T-helper 17 cell (primary cell): ENCODE measurements at regions not wholly inside any gene's neighbourhood (a gene's known extent, or its start where the extent isn't known, plus 50 kb on each side); places are given as distances from the start of the nearest gene placed in this dataset.

ENCODE experiments used
- ATAC-seq: fragments of 150-1000 bp; cut with Tn5 transposase; 2 replicates; pipeline ENCODE4 v1.10.0; 2021; ENCODE audit warnings: mild to moderate bottlenecking, moderate library complexity
- DNase-seq, 3 donors: peaks; one replicate each; pipeline versions ENCODE4 v3.0.0 to v3.0.0-alpha.2; 2020 to 2021
- H3K9me3 ChIP-seq: one replicate; pipeline ENCODE4 v1.7.0; 2013; ENCODE audit warnings: low read length, mild to moderate bottlenecking; ENCODE audit not compliant: control insufficient read depth, poor library complexity, severe bottlenecking
- H3K27ac Mint-ChIP-seq: one replicate; pipeline ENCODE4 v1.8.0; 2022; ENCODE audit warnings: mild to moderate bottlenecking, moderate library complexity, mixed read lengths
- H3K27me3 Mint-ChIP-seq: one replicate; pipeline ENCODE4 v1.8.0; 2022; ENCODE audit warnings: mixed read lengths
- H3K36me3 Mint-ChIP-seq: one replicate; pipeline ENCODE4 v1.8.0; 2022; ENCODE audit warnings: low read depth, mixed read lengths
- H3K4me1 Mint-ChIP-seq: one replicate; pipeline ENCODE4 v1.8.0; 2022; ENCODE audit warnings: mild to moderate bottlenecking, mixed read lengths
- H3K4me3 Mint-ChIP-seq: one replicate; pipeline ENCODE4 v1.8.0; 2022; ENCODE audit warnings: mild to moderate bottlenecking, moderate library complexity, mixed read lengths

- Mint-ChIP-seq H3K4me3 (no peak overlapping the region), H3K4me1 (peaks cover 15% of the 10 kb centered on the region), H3K36me3 (peaks cover 2% of the 10 kb centered on the region), H3K27ac (no peak overlapping the region), H3K27me3 (peaks cover 32% of the 10 kb centered on the region)
- no peak for DNase-seq
- H3K9me3 ChIP-seq = no peaks in the 10 kb centered on the region
- no peak for ATAC-seq
These were observed 151.1 kb upstream of the SLC1A4 start for GRCh38 chr2:64837925-64838641.

DNA sequence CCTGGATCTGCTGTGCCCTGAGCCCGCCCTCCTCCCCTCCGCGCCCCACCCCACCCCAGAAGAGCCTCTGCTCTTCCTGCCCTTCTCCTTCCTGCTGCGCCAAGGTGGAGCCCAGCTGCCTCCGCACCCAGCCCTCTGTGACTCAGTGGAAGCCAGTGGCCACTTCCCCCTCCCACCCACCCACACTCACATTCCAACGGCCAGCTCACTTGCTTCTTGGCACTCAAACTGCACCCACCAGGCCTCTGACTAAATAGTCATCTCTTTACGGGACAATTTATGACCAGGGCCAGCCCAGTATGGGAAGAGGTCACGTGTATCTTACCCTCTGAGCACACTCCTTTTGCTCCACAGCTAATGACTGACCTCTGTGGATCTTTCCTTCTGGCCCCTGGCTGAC, 150.4 kb upstream of the SLC1A4 start:
- DNase-seq (no peak), ATAC-seq (no peak)
- Mint-ChIP-seq H3K4me3 (no peak overlapping the region), H3K27ac (no peak overlapping the region), H3K36me3 (peaks cover 2% of the 10 kb centered on the region), H3K4me1 (peaks cover 8% of the 10 kb centered on the region), H3K27me3 (peaks cover 25% of the 10 kb centered on the region)
- H3K9me3 ChIP-seq = no peaks in the 10 kb centered on the region

DNA sequence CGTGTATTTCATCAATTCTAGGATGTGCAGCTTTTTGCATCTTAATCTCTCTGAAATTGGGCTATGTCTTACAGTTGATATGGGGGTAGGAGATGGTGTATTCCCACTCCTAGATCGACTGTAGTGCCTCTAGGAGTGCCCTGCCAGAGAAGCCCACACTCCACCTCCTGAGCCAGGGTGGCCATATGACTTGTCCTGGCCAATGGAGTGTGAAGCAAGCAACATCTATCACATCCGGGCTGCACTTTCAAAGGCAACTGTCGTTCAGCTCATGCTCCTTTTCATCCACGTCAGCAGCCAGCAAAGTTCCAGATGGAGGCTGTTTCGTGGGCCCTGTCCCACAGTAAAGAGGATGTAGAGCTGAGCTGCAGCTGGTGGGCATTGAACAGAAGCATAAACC, 149.4 kb upstream of the SLC1A4 start:
- Mint-ChIP-seq H3K4me3 (no peak overlapping the region), H3K27me3 (peaks cover 16% of the 10 kb centered on the region)

GRCh38 chr2:64840426-64840881, 148.7 kb upstream of the SLC1A4 start:
- ATAC-seq = no peak
- Mint-ChIP-seq H3K36me3 (peaks cover 4% of the 10 kb centered on the region), H3K4me1 (peaks cover 8% of the 10 kb centered on the region), H3K4me3 (no peak overlapping the region), H3K27me3 (peaks cover 15% of the 10 kb centered on the region), H3K27ac (no peak overlapping the region)
- no peaks in the 10 kb centered on the region for H3K9me3 ChIP-seq
- no peak for DNase-seq

More for the DNA sequence above, 149.4 kb upstream of the SLC1A4 start:
- DNase-seq (no peak), ATAC-seq (peak; percentile 85)
- H3K9me3 ChIP-seq = no peaks in the 10 kb centered on the region
- H3K36me3 Mint-ChIP-seq = peaks cover 2% of the 10 kb centered on the region
- peaks cover 8% of the 10 kb centered on the region for H3K4me1 Mint-ChIP-seq
- H3K27ac Mint-ChIP-seq = no peak overlapping the region

- ATAC-seq (no peak), DNase-seq (no peak)
- H3K9me3 ChIP-seq = no peaks in the 10 kb centered on the region
- Mint-ChIP-seq H3K27ac (no peak overlapping the region), H3K27me3 (peaks cover 7% of the 10 kb centered on the region), H3K4me1 (peaks cover 8% of the 10 kb centered on the region), H3K36me3 (peaks cover 4% of the 10 kb centered on the region), H3K4me3 (no peak overlapping the region)
These were observed 147.7 kb upstream of the SLC1A4 start for GRCh38 chr2:64841461-64841860.

DNA sequence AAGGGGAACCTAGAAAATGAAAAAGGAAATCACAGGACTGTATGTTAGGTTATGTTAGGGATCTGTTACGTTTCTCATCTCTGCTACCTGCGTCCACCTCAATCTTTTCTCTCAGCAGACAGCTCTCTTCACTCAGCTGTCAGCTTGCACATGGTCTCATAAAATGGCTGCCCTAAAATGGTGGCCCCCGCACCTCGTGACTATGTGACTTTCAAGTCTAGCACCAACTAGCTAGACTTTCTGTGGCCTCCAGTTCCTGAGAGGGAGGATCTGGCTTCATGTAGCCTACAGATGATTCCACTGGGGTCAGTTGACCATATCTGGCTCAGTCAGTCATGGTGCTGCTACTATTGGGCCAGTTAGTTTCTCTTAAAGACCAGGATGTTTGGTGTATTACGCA, 147.2 kb upstream of the SLC1A4 start:
- Mint-ChIP-seq H3K4me3 (no peak overlapping the region), H3K4me1 (peaks cover 6% of the 10 kb centered on the region), H3K36me3 (peaks cover 4% of the 10 kb centered on the region), H3K27ac (peak overlapping the region; percentile 54), H3K27me3 (peaks cover 3% of the 10 kb centered on the region)
- DNase-seq (no peak), ATAC-seq (no peak)
- H3K9me3 ChIP-seq = no peaks in the 10 kb centered on the region

DNA sequence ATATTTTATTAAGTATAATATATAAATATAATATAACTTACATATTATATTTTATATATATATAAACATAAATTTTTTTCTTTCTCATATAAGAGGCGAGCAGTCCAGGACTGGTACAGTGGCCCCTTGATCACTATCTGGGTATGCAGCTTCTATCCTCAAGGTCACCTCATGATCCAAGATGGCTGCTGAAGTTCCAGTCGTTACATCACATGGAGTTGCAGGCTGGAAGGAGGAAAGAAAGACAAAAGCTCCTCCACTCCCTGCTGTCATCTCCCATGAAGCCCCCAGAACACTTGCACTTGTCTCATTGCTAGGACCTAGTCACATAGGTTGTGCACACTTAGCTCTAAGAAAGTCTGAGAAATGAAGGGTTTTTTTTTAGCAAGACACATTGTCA, 145.1 kb upstream of the SLC1A4 start:
- no peak for DNase-seq
- no peaks in the 10 kb centered on the region for H3K27me3 Mint-ChIP-seq
- H3K4me3 Mint-ChIP-seq = no peak overlapping the region
- H3K27ac Mint-ChIP-seq = no peak overlapping the region
- peaks cover 2% of the 10 kb centered on the region for H3K4me1 Mint-ChIP-seq
- H3K36me3 Mint-ChIP-seq = peaks cover 4% of the 10 kb centered on the region
- ATAC-seq = no peak
- no peaks in the 10 kb centered on the region for H3K9me3 ChIP-seq

DNA sequence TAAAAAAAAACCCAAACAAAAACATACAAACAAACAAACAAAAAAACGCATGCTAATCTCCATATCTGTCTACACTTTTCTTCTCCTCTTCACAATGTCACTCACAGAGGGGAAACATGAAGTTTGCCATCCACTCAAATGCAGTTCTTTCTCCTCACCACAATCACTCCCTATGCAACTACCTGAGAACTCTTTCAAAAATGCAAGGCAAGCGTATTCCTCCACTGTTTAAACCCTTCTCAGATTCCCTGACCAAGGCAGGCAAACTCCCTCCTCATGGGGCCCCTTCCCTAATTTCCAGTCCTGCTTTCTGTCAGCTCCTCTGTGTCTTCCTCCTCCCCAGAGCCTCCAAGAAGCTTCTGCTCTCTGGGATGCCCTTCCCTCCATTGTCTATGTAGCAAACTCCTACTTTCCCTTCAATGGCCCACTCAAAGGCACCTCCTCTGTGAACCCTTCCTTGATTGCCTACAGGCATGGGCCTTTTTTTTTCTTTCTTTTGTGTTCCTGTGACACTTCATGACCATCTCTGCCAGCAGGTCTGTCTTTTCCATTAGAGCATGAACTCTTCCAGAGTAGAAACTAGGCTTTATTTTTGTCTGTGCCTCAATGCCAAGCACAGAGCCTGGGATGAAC, 143.8 kb upstream of the SLC1A4 start:
- H3K27ac Mint-ChIP-seq = peak overlapping the region; percentile 12
- peaks cover 4% of the 10 kb centered on the region for H3K36me3 Mint-ChIP-seq
- H3K27me3 Mint-ChIP-seq = no peaks in the 10 kb centered on the region
- H3K4me1 Mint-ChIP-seq = peaks cover 2% of the 10 kb centered on the region
- no peak overlapping the region for H3K4me3 Mint-ChIP-seq
- no peak for ATAC-seq
- H3K9me3 ChIP-seq = no peaks in the 10 kb centered on the region
- DNase-seq = no peak

DNA sequence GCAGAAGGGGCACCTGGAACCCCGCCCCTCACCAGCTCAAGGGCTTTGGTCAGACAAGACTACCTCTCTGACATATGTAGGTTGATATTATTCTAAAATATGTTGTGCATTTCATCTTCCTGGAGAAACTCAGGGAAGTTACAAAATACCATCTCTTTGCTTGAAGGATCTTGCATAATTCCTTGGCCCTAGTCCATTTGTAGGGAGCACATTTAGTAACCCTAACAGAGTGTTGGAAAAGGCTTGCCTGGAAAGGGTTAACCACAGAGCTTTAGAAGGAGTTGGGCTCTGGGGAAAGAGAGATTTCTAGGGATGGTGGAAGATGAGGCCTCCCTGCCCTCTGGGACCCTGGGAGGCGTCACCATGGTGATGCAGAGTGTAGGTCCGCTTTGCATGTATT, 143.0 kb upstream of the SLC1A4 start:
- ATAC-seq = no peak
- no peaks in the 10 kb centered on the region for H3K9me3 ChIP-seq
- no peak for DNase-seq
- H3K27me3 Mint-ChIP-seq = no peaks in the 10 kb centered on the region
- peaks cover 2% of the 10 kb centered on the region for H3K4me1 Mint-ChIP-seq
- H3K4me3 Mint-ChIP-seq = no peak overlapping the region
- peaks cover 2% of the 10 kb centered on the region for H3K36me3 Mint-ChIP-seq
- no peak overlapping the region for H3K27ac Mint-ChIP-seq

- no peak for ATAC-seq
- H3K4me1 Mint-ChIP-seq = peaks cover 1% of the 10 kb centered on the region
- H3K4me3 Mint-ChIP-seq = no peak overlapping the region
- H3K27me3 Mint-ChIP-seq = no peaks in the 10 kb centered on the region
- H3K27ac Mint-ChIP-seq = no peak overlapping the region
- DNase-seq = no peak
- peaks cover 2% of the 10 kb centered on the region for H3K36me3 Mint-ChIP-seq
- H3K9me3 ChIP-seq = no peaks in the 10 kb centered on the region
These were observed 141.3 kb upstream of the SLC1A4 start for GRCh38 chr2:64847930-64848329.

- H3K9me3 ChIP-seq = no peaks in the 10 kb centered on the region
- no peak overlapping the region for H3K27ac Mint-ChIP-seq
- peaks cover 2% of the 10 kb centered on the region for H3K36me3 Mint-ChIP-seq
- peaks cover 3% of the 10 kb centered on the region for H3K4me1 Mint-ChIP-seq
- H3K27me3 Mint-ChIP-seq = no peaks in the 10 kb centered on the region
- H3K4me3 Mint-ChIP-seq = no peak overlapping the region
- DNase-seq = no peak
- ATAC-seq = no peak
These were observed 140.8 kb upstream of the SLC1A4 start for GRCh38 chr2:64848363-64848762.

GRCh38 chr2:64848945-64849344, 140.3 kb upstream of the SLC1A4 start:
- DNase-seq = no peak

DNA sequence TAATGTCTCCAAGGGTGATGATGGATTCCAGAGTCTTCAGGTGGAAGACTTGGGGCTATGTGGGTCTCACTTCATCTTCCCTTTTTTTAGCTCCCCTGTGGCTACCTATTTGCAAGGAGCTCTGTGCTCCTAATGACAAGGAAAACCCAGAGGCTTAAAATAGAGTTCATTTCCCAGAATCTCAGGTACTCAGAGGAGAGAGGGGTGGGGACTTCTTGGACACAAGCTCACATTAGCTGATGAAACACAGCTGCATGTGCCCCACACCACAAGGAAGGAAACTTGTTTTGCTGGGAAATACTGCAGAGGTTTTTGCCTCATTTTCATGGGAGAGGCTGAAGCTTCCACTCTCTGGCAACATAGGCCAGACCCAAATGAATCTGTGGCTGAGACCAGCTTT, 138.6 kb upstream of the SLC1A4 start:
- no peak for ATAC-seq
- peaks cover 6% of the 10 kb centered on the region for H3K27me3 Mint-ChIP-seq
- H3K4me1 Mint-ChIP-seq = peaks cover 3% of the 10 kb centered on the region
- no peaks in the 10 kb centered on the region for H3K9me3 ChIP-seq
- no peak overlapping the region for H3K4me3 Mint-ChIP-seq
- no peak for DNase-seq
- no peak overlapping the region for H3K27ac Mint-ChIP-seq
- no peaks in the 10 kb centered on the region for H3K36me3 Mint-ChIP-seq

More at GRCh38 chr2:64848945-64849344, 140.3 kb upstream of the SLC1A4 start:
- Mint-ChIP-seq H3K36me3 (peaks cover 2% of the 10 kb centered on the region), H3K27me3 (no peaks in the 10 kb centered on the region), H3K4me3 (no peak overlapping the region), H3K4me1 (peaks cover 3% of the 10 kb centered on the region), H3K27ac (no peak overlapping the region)
- H3K9me3 ChIP-seq = no peaks in the 10 kb centered on the region
- no peak for ATAC-seq

GRCh38 chr2:64852771-64853241, 136.4 kb upstream of the SLC1A4 start:
- Mint-ChIP-seq H3K4me3 (no peak overlapping the region), H3K4me1 (peaks cover 3% of the 10 kb centered on the region), H3K27me3 (peaks cover 16% of the 10 kb centered on the region), H3K36me3 (no peaks in the 10 kb centered on the region), H3K27ac (peak overlapping the region; percentile 73)
- DNase-seq (no peak), ATAC-seq (peak; percentile 30)
- no peaks in the 10 kb centered on the region for H3K9me3 ChIP-seq
